HEK293 (cell line): ENCODE measurements at regions not wholly inside any gene's neighbourhood (a gene's known extent, or its start where the extent isn't known, plus 50 kb on each side); places are given as distances from the start of the nearest gene placed in this dataset.

Experiments used
- ZNF473 ChIP-seq: fragments of 450-650 bp; formaldehyde crosslinking; IDR thresholded peaks from 2 replicates; pipeline ENCODE4 v1.5.1; 2017; ENCODE audit warnings: missing biosample characterization, missing genetic modification characterization
- TF ChIP-seq, protein P1 (sequence below): fragments of 450-650 bp; formaldehyde crosslinking; IDR thresholded peaks from 2 replicates; pipeline ENCODE4; 2016; ENCODE audit warnings: missing biosample characterization, missing genetic modification characterization
- TF ChIP-seq, protein P2 (sequence below): fragments of 450-650 bp; formaldehyde crosslinking; IDR thresholded peaks from 2 replicates; pipeline ENCODE4 v1.5.1; 2016; ENCODE audit warnings: missing biosample characterization, missing genetic modification characterization

DNA sequence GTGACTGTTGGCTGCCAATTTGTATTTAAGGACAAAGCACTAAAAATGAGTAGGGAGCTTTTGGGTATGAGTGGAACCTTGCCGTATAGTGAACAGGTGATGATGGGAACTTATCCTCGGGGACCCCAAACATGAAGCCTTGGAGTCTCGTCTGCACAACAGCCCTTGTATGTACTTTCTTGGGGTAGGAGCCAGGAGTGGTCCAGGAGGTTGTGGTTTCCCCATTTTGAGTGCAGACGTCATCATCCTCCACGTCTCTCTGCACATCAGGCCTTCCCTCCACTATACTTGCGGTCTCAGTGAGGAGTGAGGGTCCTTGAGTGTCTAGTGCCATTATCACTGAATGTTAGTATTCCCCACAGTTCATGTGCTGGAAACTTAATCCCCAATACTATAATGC lies 101.5 kb upstream of the HS6ST1 start:
- TF ChIP-seq, protein P1, sequence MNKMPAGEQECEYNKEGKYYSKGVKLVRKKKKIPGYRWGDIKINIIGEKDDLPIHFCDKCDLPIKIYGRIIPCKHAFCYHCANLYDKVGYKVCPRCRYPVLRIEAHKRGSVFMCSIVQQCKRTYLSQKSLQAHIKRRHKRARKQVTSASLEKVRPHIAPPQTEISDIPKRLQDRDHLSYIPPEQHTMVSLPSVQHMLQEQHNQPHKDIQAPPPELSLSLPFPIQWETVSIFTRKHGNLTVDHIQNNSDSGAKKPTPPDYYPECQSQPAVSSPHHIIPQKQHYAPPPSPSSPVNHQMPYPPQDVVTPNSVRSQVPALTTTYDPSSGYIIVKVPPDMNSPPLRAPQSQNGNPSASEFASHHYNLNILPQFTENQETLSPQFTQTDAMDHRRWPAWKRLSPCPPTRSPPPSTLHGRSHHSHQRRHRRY (tag by site-specific recombination): no peak
- TF ChIP-seq, protein P2, sequence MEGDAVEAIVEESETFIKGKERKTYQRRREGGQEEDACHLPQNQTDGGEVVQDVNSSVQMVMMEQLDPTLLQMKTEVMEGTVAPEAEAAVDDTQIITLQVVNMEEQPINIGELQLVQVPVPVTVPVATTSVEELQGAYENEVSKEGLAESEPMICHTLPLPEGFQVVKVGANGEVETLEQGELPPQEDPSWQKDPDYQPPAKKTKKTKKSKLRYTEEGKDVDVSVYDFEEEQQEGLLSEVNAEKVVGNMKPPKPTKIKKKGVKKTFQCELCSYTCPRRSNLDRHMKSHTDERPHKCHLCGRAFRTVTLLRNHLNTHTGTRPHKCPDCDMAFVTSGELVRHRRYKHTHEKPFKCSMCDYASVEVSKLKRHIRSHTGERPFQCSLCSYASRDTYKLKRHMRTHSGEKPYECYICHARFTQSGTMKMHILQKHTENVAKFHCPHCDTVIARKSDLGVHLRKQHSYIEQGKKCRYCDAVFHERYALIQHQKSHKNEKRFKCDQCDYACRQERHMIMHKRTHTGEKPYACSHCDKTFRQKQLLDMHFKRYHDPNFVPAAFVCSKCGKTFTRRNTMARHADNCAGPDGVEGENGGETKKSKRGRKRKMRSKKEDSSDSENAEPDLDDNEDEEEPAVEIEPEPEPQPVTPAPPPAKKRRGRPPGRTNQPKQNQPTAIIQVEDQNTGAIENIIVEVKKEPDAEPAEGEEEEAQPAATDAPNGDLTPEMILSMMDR (tag by site-specific recombination): no peak
- no peak for TF ChIP-seq ZNF473 (tag by site-specific recombination)
